Memory B cell (primary cell): ENCODE measurements at regions not wholly inside any gene's neighbourhood (a gene's known extent, or its start where the extent isn't known, plus 50 kb on each side); places are given as distances from the start of the nearest gene placed in this dataset.

ENCODE experiments used
- ATAC-seq: fragments of 150-1000 bp; cut with Tn5 transposase; 2 replicates; pipeline ENCODE4 v1.10.0; 2021; ENCODE audit warnings: low read depth, mild to moderate bottlenecking, moderate library complexity
- DNase-seq, 2 donors: peaks; one replicate each; pipeline ENCODE4 v3.0.0; 2022; ENCODE audit warnings: low spot score in 2 of 2
- H3K27ac Mint-ChIP-seq: one replicate; pipeline ENCODE4 v1.8.0; 2022; ENCODE audit warnings: mild to moderate bottlenecking, moderate library complexity, mixed read lengths
- H3K27me3 Mint-ChIP-seq: one replicate; pipeline ENCODE4 v1.8.0; 2022; ENCODE audit warnings: mixed read lengths
- H3K36me3 Mint-ChIP-seq: one replicate; pipeline ENCODE4 v1.8.0; 2022; ENCODE audit warnings: mild to moderate bottlenecking, mixed read lengths
- H3K4me1 Mint-ChIP-seq: one replicate; pipeline ENCODE4 v1.8.0; 2022; ENCODE audit warnings: mixed read lengths
- H3K4me3 Mint-ChIP-seq: one replicate; pipeline ENCODE4 v1.8.0; 2022; ENCODE audit warnings: mild to moderate bottlenecking, moderate library complexity, mixed read lengths
- H3K9me3 Mint-ChIP-seq: one replicate; pipeline ENCODE4 v1.8.0; 2022; ENCODE audit warnings: mixed read lengths

DNA sequence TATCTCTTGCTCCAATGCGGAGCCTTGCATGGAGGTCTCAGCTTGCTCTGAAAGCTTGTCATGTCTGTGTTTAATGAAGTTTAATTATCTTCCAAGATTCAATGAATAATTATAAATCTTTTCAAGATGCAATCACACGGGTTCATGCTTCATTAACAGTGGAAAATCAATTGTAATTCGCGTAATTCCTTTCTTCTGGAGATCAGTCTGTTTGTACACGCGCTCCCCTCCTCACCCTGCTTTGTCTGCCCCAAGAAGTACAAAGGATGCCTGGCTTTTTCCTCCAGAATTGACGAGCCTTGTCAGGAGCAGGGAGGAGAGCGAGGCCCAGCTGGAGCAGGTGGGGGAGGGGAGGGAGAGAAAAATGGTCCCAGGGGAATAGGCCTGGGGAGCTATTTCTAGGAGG is 65.0 kb upstream of the DISP3 start:
- DNase-seq (no peak), ATAC-seq (no peak)
- H3K27ac Mint-ChIP-seq: no peak overlapping the region
- no peaks in the 10 kb centered on the region for H3K36me3 Mint-ChIP-seq
- no peaks in the 10 kb centered on the region for H3K4me1 Mint-ChIP-seq
- H3K27me3 Mint-ChIP-seq: peaks cover 22% of the 10 kb centered on the region
- H3K9me3 Mint-ChIP-seq: no peaks in the 10 kb centered on the region
- H3K4me3 Mint-ChIP-seq: no peak overlapping the region

DNA sequence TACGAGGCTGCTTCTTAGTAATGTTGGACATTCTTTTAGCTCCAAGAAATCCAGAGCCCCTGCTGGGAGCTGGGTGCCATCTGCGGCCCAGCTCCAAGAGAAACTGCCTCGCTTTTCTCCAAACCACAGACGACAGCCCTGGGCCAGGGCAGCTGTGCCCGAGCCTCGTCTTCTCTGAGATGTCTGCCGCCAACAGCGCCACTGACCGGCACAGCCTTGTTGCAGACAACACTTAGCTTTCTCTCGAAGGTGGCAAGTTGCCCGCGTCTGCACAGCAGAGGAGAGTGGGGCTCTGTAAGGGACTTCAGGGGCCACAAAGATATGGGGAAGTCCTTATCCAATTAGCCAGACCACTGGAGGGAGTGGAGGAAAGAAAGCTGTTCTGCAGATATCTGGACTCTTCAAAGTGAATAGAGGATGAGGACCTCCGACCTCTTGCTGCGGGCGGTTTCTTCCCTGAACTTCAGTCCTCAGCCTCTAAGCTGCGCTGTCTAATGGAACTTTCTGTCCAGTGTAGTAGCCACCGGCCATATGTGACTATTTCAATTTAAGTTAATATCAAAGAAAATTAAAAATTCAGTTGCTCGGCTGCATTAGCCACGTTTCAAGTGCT is 63.9 kb upstream of the DISP3 start:
- Mint-ChIP-seq H3K4me3 (no peak overlapping the region), H3K27ac (no peak overlapping the region), H3K9me3 (no peaks in the 10 kb centered on the region), H3K36me3 (no peaks in the 10 kb centered on the region), H3K4me1 (no peaks in the 10 kb centered on the region), H3K27me3 (peaks cover 22% of the 10 kb centered on the region)
- DNase-seq: no peak
- ATAC-seq: no peak

DNA sequence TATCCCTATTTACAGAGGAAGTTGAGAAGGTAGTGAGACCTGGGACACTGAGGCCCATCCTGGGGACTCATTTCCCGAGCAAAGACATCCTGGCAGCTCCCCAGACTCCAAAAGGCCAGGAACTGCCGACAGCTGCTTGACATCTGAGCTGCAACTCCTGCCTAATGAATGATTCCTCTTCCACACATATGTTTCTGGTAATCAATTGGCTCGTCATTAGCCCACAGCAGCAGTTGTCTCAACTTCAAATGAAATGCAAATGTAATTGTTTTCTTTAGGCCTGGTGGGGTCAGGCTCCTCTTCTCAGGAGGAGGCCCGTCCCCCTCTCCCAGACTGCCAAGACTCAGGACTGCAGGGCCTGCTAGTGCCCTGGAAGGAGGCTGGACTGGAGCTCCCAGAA is 61.8 kb upstream of the DISP3 start:
- no peak overlapping the region for H3K4me3 Mint-ChIP-seq
- no peak overlapping the region for H3K27ac Mint-ChIP-seq
- H3K4me1 Mint-ChIP-seq: no peaks in the 10 kb centered on the region
- H3K9me3 Mint-ChIP-seq: peaks cover 1% of the 10 kb centered on the region
- no peak for ATAC-seq
- peaks cover 25% of the 10 kb centered on the region for H3K27me3 Mint-ChIP-seq
- no peak for DNase-seq
- no peaks in the 10 kb centered on the region for H3K36me3 Mint-ChIP-seq

DNA sequence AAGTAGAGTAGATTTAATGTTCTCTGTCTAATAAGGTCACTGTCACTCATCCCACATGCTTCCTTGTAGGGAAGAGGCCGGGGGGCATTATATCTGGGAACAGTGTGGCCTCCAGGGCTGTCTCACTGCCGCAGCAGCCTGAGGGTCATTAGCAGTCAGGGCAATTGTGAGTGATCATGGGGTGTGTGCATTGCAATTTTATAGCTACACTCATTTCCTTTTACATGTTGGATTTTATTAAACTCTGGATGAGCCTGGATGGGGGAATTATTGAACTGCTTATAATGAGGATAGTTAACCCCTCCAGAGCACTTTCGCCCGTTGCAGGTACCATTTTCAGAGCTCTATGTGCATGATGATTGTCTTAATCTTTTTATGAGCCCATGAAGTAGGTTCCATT is 60.9 kb upstream of the DISP3 start:
- Mint-ChIP-seq H3K9me3 (peaks cover 1% of the 10 kb centered on the region), H3K27me3 (peaks cover 21% of the 10 kb centered on the region), H3K36me3 (no peaks in the 10 kb centered on the region), H3K27ac (no peak overlapping the region), H3K4me3 (no peak overlapping the region), H3K4me1 (no peaks in the 10 kb centered on the region)
- DNase-seq: no peak
- ATAC-seq: no peak

DNA sequence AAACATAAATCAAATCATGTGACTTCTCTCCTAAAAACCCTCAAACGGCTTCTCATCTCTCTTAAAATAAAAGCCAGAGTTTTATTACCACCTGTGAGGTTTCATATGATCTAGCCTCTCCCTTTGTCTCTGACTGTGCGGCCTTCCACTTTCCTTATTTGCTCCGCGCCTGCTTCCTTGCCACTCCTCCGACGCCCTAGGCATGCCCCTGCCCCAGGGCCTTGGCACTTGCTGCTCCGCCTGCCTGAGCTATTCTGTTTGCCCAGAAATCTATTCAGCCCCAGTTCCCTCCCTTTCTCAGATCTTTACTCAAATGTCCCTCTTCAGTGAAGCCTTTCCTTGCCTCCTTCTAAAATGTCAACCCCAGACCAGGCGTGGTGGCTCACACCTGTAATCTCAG is 57.5 kb upstream of the DISP3 start:
- Mint-ChIP-seq H3K4me3 (no peak overlapping the region), H3K27ac (no peak overlapping the region), H3K36me3 (no peaks in the 10 kb centered on the region), H3K4me1 (no peaks in the 10 kb centered on the region), H3K27me3 (peaks cover 23% of the 10 kb centered on the region), H3K9me3 (peaks cover 2% of the 10 kb centered on the region)
- no peak for ATAC-seq
- no peak for DNase-seq

DNA sequence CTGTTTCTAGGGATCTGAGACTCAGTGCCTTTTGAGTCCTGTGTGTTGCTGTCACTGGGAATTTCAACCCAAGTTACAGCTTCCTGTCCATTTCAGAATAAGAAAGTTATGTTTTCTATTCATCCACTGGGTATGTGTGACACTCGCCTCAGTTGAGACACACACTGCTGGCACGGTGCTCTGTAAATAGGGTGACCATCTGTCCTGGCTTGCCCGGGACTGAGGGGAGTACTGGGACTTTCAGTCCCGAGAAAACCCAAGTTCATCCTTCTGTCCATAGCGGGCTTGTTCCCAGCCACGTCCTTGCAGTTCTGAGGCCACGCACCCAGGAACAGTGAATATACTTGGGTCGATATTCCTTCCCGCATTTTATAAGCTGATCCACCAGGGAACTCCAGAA is 56.3 kb upstream of the DISP3 start:
- no peak overlapping the region for H3K27ac Mint-ChIP-seq
- DNase-seq: no peak
- H3K9me3 Mint-ChIP-seq: peaks cover 3% of the 10 kb centered on the region
- H3K4me3 Mint-ChIP-seq: no peak overlapping the region
- peaks cover 20% of the 10 kb centered on the region for H3K27me3 Mint-ChIP-seq
- H3K36me3 Mint-ChIP-seq: no peaks in the 10 kb centered on the region
- no peak for ATAC-seq
- H3K4me1 Mint-ChIP-seq: no peaks in the 10 kb centered on the region

DNA sequence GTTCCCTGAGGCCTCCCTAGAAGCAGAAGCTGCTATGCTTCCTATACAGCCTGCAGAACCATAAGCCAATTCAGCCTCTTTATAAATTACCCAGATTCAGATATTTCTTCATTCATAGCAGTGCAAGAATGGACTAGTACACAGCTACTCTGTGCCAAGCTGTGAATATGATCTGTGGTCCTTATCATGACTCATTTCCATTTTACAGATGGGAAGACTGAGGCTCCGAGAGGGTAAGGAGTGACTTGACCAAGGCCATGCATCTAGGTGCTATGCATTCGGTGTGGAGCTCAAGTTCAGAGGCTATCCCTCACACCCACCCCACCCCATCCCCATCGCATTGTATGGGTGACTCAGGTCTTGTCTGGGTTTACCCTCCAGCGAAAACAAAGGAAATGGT is 52.3 kb upstream of the DISP3 start:
- no peak for ATAC-seq
- Mint-ChIP-seq H3K27me3 (peaks cover 12% of the 10 kb centered on the region), H3K4me3 (no peak overlapping the region), H3K4me1 (peaks cover 3% of the 10 kb centered on the region), H3K36me3 (no peaks in the 10 kb centered on the region), H3K27ac (no peak overlapping the region), H3K9me3 (peaks cover 2% of the 10 kb centered on the region)
- no peak for DNase-seq

DNA sequence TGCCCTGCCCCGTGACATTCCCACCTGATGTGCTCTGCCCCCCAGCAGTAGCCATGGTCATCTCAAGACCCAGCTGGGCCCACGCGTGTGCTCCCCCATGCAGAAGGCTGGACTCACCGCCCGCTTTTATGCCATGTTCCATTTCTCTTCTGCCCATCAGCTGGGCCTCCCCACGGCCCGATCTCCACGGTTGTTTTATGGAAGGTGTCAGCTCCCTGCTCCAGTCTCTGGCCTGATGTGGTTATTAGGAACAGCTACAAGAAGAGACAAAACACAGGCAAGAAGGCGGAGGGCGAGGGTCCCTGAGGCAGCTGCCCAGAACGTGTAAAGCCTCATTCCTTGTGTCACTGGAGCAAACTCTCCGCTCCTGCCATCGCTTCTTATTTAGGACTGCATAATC is 50.2 kb upstream of the DISP3 start:
- H3K27me3 Mint-ChIP-seq: peaks cover 16% of the 10 kb centered on the region
- no peak overlapping the region for H3K4me3 Mint-ChIP-seq
- H3K9me3 Mint-ChIP-seq: peaks cover 2% of the 10 kb centered on the region
- no peak for ATAC-seq
- DNase-seq: no peak
- no peak overlapping the region for H3K27ac Mint-ChIP-seq
- H3K36me3 Mint-ChIP-seq: no peaks in the 10 kb centered on the region
- peaks cover 3% of the 10 kb centered on the region for H3K4me1 Mint-ChIP-seq
